Ovary (tissue), 7 donors: ENCODE measurements at regions not wholly inside any gene's neighbourhood (a gene's known extent, or its start where the extent isn't known, plus 50 kb on each side); places are given as distances from the start of the nearest gene placed in this dataset.

Source experiments
- DNase-seq, 5 donors: peaks; one replicate each; pipeline ENCODE4 v3.0.0-alpha.2; 2019 to 2020
- H3K27ac ChIP-seq, 2 donors: fragments of 200-600 bp; one replicate each; pipeline versions ENCODE4 v1.5.1 to v1.8.0; 2019 to 2022
- H3K27me3 ChIP-seq: fragments of 200-600 bp; one replicate; pipeline ENCODE4 v1.8.0; 2022
- H3K36me3 ChIP-seq: fragments of 200-600 bp; sonication (generic); one replicate; pipeline ENCODE4 v1.5.1; 2019
- H3K4me1 ChIP-seq: one replicate; pipeline ENCODE4 v1.8.1; 2013; ENCODE audit warnings: mild to moderate bottlenecking, moderate library complexity; ENCODE audit not compliant: insufficient read depth
- H3K4me3 ChIP-seq: fragments of 200-600 bp; sonication (generic); one replicate; pipeline ENCODE4 v1.5.1; 2017
- H3K9me3 ChIP-seq, 2 donors: fragments of 200-600 bp in 1 of 2; sonication (generic) in 1 of 2; one replicate each; pipeline versions ENCODE4 v1.5.1 to v1.8.1; 2013 to 2019; ENCODE audit warnings: mild to moderate bottlenecking in 1 of 2, moderate library complexity in 1 of 2
- CTCF ChIP-seq, 3 donors: fragments of 450-650 bp in 2 of 3; fragments of 200-600 bp in 1 of 3; IDR thresholded peaks; one replicate each; pipeline versions ENCODE4 v1.5.1 to v1.8.0; 2016 to 2022; ENCODE audit warnings: antibody characterized with exemption in 3 of 3, mild to moderate bottlenecking in 1 of 3
- EP300 ChIP-seq: sonication (generic); formaldehyde crosslinking; IDR thresholded peaks from one replicate; pipeline ENCODE4 v1.6.1; 2017; ENCODE audit warnings: antibody characterized with exemption
- POLR2A ChIP-seq: fragments of 450-650 bp; IDR thresholded peaks from one replicate; pipeline ENCODE4 v1.6.1; 2017; ENCODE audit warnings: antibody characterized with exemption, mild to moderate bottlenecking, moderate library complexity
- WGBS, 3 donors: extraction: QIAGEN DNeasy Blood & Tissue Kit in 1 of 3; methylation state at CpG; one replicate each; pipeline versions ENCODE4 v1.1.5 to v1.1.7; 2013 to 2017; 5-methylcytosine and 5-hydroxymethylcytosine counted together
- intact Hi-C, 4 donors: fragments of 100-400 bp; cut with DNase I; formaldehyde crosslinking; loops; one replicate each; pipeline versions ENCODE4 v1.11.0 to v1.15.1; 2022 to 2023
- donor health status: DM: no; HTN: no; CAD: no; lungs with moderate emphysema.
- donor health status: DM: no; HTN: no; CAD: no.
- donor health status: Bipolar disorder and iron deficiency.
- donor health status: DM: no; HTN: no; CAD: no.
- donor health status: DM: yes; HTN: yes; CAD: no.

GRCh38 chr3:128515-129172 lies 67.9 kb upstream of the CHL1 start:
- Histone ChIP-seq H3K27ac (no peak overlapping the region), H3K4me1 (no peaks in the 10 kb centered on the region), H3K36me3 (no peaks in the 10 kb centered on the region), H3K9me3 (no peaks in the 10 kb centered on the region), H3K27me3 (no peaks in the 10 kb centered on the region), H3K4me3 (no peak overlapping the region)
- 71 to 82% (median 80%) methylated on average over 3 of the region's 3 CpGs for WGBS, 3 donors
- intact Hi-C loops, result no loop called here
- no peak for DNase-seq
- no peak for TF ChIP-seq EP300
- TF ChIP-seq POLR2A, result no peak
- no peak for TF ChIP-seq CTCF (IDR thresholded peaks at IDR 0.05)

- H3K27ac ChIP-seq, result no peak overlapping the region
- no peak overlapping the region for H3K4me3 ChIP-seq
- H3K27me3 ChIP-seq, result no peaks in the 10 kb centered on the region
- no peaks in the 10 kb centered on the region for H3K9me3 ChIP-seq
- no peaks in the 10 kb centered on the region for H3K4me1 ChIP-seq
- no peaks in the 10 kb centered on the region for H3K36me3 ChIP-seq
- DNase-seq, result no peak
- TF ChIP-seq POLR2A (no peak), CTCF (IDR thresholded peaks at IDR 0.05) (no peak), EP300 (no peak)
- intact Hi-C loops, result no loop called here
- WGBS, 3 donors, result 84 to 88% (median 84%) methylated on average over 5 of the region's 5 CpGs
Measured at GRCh38 chr3:131151-131888, 65.2 kb upstream of the CHL1 start.

- Histone ChIP-seq H3K4me3 (no peak overlapping the region), H3K4me1 (no peaks in the 10 kb centered on the region), H3K9me3 (no peaks in the 10 kb centered on the region), H3K36me3 (no peaks in the 10 kb centered on the region), H3K27ac (no peak overlapping the region), H3K27me3 (no peaks in the 10 kb centered on the region)
- intact Hi-C loops, result no loop called here
- TF ChIP-seq EP300 (no peak), POLR2A (no peak), CTCF (IDR thresholded peaks at IDR 0.05) (no peak)
- no peak for DNase-seq
Measured at GRCh38 chr3:132378-132777, 64.2 kb upstream of the CHL1 start.

GRCh38 chr3:132904-133303 lies 63.7 kb upstream of the CHL1 start:
- Histone ChIP-seq H3K27me3 (no peaks in the 10 kb centered on the region), H3K27ac (no peak overlapping the region), H3K9me3 (no peaks in the 10 kb centered on the region), H3K4me3 (no peak overlapping the region), H3K36me3 (no peaks in the 10 kb centered on the region), H3K4me1 (no peaks in the 10 kb centered on the region)
- no peak for TF ChIP-seq POLR2A
- DNase-seq, result no peak
- WGBS, 3 donors, result 40 to 43% (median 42%) methylated on average over 2 of the region's 2 CpGs
- intact Hi-C loops, result no loop called here

GRCh38 chr3:140748-141330 lies 55.7 kb upstream of the CHL1 start:
- Histone ChIP-seq H3K4me1 (peaks cover 2% of the 10 kb centered on the region), H3K27ac (no peak overlapping the region), H3K9me3 (no peaks in the 10 kb centered on the region), H3K36me3 (no peaks in the 10 kb centered on the region), H3K27me3 (no peaks in the 10 kb centered on the region), H3K4me3 (no peak overlapping the region)
- TF ChIP-seq EP300 (no peak), CTCF (IDR thresholded peaks at IDR 0.05) (no peak), POLR2A (no peak)
- DNase-seq, result no peak
- intact Hi-C loops, result no loop called here
- WGBS, 3 donors, result 18 to 27% (median 19%) methylated on average over 5 of the region's 5 CpGs
